ENCODE measurements at regions not wholly inside any gene's neighbourhood (a gene's known extent, or its start where the extent isn't known, plus 50 kb on each side); places are given as distances from the start of the nearest gene placed in this dataset.

GRCh38 chr2:133968446-133968845 lies 285.4 kb upstream of the MGAT5 start:
- Histone ChIP-seq H3K4me3 (ENCODE audit: low read depth, low read length, poor library complexity, severe bottlenecking) (no peak overlapping the region), H3K4me2 (ENCODE audit: low read length) (no peak overlapping the region), H3F3A (ENCODE audit: insufficient read depth, low read length) (no peaks in the 10 kb centered on the region), H4K20me1 (ENCODE audit: insufficient read depth, low read length) (no peaks in the 10 kb centered on the region), H3K79me2 (ENCODE audit: insufficient read depth, low read length) (no peaks in the 10 kb centered on the region), H3K4me1 (ENCODE audit: insufficient read depth, low read length, severe bottlenecking) (no peaks in the 10 kb centered on the region), H3K36me3 (ENCODE audit: insufficient read depth, low read length) (no peaks in the 10 kb centered on the region), H3K27me3 (ENCODE audit: insufficient read depth, low read length) (no peaks in the 10 kb centered on the region), H3K9me2 (ENCODE audit: low read depth, low read length) (no peaks in the 10 kb centered on the region), H3K9ac (ENCODE audit: low read length) (no peak overlapping the region), H2AFZ (ENCODE audit: low read length) (no peak overlapping the region), H3K9me3 (ENCODE audit: low read length) (no peaks in the 10 kb centered on the region), H3K27ac (ENCODE audit: low read depth, low read length, poor library complexity, severe bottlenecking) (no peak overlapping the region)
- TF ChIP-seq EZH2 (IDR thresholded peaks at IDR 0.05; ENCODE audit: borderline replicate concordance, low read length), result no peak
- no peak for TF ChIP-seq CTCF (IDR thresholded peaks at IDR 0.05; ENCODE audit: low read length)

- no peaks in the 10 kb centered on the region for H3K36me3 ChIP-seq (ENCODE audit: insufficient read depth, low read length)
- no peaks in the 10 kb centered on the region for H3F3A ChIP-seq (ENCODE audit: insufficient read depth, low read length)
- no peaks in the 10 kb centered on the region for H3K9me2 ChIP-seq (ENCODE audit: low read depth, low read length)
- H4K20me1 ChIP-seq (ENCODE audit: insufficient read depth, low read length), result no peaks in the 10 kb centered on the region
- H3K9ac ChIP-seq (ENCODE audit: low read length), result no peak overlapping the region
- H3K79me2 ChIP-seq (ENCODE audit: insufficient read depth, low read length), result no peaks in the 10 kb centered on the region
- H3K9me3 ChIP-seq (ENCODE audit: low read length), result no peaks in the 10 kb centered on the region
- H3K4me3 ChIP-seq (ENCODE audit: low read depth, low read length, poor library complexity, severe bottlenecking), result no peak overlapping the region
- no peaks in the 10 kb centered on the region for H3K4me1 ChIP-seq (ENCODE audit: insufficient read depth, low read length, severe bottlenecking)
- no peak overlapping the region for H2AFZ ChIP-seq (ENCODE audit: low read length)
- no peak for TF ChIP-seq EZH2 (IDR thresholded peaks at IDR 0.05; ENCODE audit: borderline replicate concordance, low read length)
- no peak for TF ChIP-seq CTCF (IDR thresholded peaks at IDR 0.05; ENCODE audit: low read length)
- H3K27ac ChIP-seq (ENCODE audit: low read depth, low read length, poor library complexity, severe bottlenecking), result no peak overlapping the region
- H3K4me2 ChIP-seq (ENCODE audit: low read length), result no peak overlapping the region
- H3K27me3 ChIP-seq (ENCODE audit: insufficient read depth, low read length), result no peaks in the 10 kb centered on the region
Observed at GRCh38 chr2:133970641-133971040, 283.2 kb upstream of the MGAT5 start.

GRCh38 chr2:133972297-133972696 lies 281.6 kb upstream of the MGAT5 start:
- no peak overlapping the region for H3K4me3 ChIP-seq (ENCODE audit: low read depth, low read length, poor library complexity, severe bottlenecking)
- no peak overlapping the region for H3K4me2 ChIP-seq (ENCODE audit: low read length)
- H4K20me1 ChIP-seq (ENCODE audit: insufficient read depth, low read length), result no peaks in the 10 kb centered on the region
- H3K79me2 ChIP-seq (ENCODE audit: insufficient read depth, low read length), result no peaks in the 10 kb centered on the region
- no peaks in the 10 kb centered on the region for H3K4me1 ChIP-seq (ENCODE audit: insufficient read depth, low read length, severe bottlenecking)
- no peaks in the 10 kb centered on the region for H3K9me3 ChIP-seq (ENCODE audit: low read length)
- H3K9me2 ChIP-seq (ENCODE audit: low read depth, low read length), result no peaks in the 10 kb centered on the region
- no peak overlapping the region for H3K27ac ChIP-seq (ENCODE audit: low read depth, low read length, poor library complexity, severe bottlenecking)
- H2AFZ ChIP-seq (ENCODE audit: low read length), result no peak overlapping the region
- TF ChIP-seq CTCF (IDR thresholded peaks at IDR 0.05; ENCODE audit: low read length), result no peak
- no peak for TF ChIP-seq EZH2 (IDR thresholded peaks at IDR 0.05; ENCODE audit: borderline replicate concordance, low read length)
- no peaks in the 10 kb centered on the region for H3K27me3 ChIP-seq (ENCODE audit: insufficient read depth, low read length)
- H3K36me3 ChIP-seq (ENCODE audit: insufficient read depth, low read length), result no peaks in the 10 kb centered on the region
- no peaks in the 10 kb centered on the region for H3F3A ChIP-seq (ENCODE audit: insufficient read depth, low read length)
- no peak overlapping the region for H3K9ac ChIP-seq (ENCODE audit: low read length)
